Gastrocnemius medialis (tissue), 4 donors: ENCODE measurements at regions not wholly inside any gene's neighbourhood (a gene's known extent, or its start where the extent isn't known, plus 50 kb on each side); places are given as distances from the start of the nearest gene placed in this dataset.

Experiments
- POLR2A ChIP-seq, 2 donors: fragments of 450-650 bp; IDR thresholded peaks; one replicate each; pipeline ENCODE4 v1.6.1; 2017; ENCODE audit warnings: antibody characterized with exemption in 2 of 2, mild to moderate bottlenecking in 2 of 2, moderate library complexity in 2 of 2
- TF ChIP-seq, protein P1 (sequence below), 5 experiments: fragments of 450-650 bp in 3 of 5; fragments of 200-600 bp in 2 of 5; sonication (generic) in 2 of 5; IDR thresholded peaks in 4 of 5; conservative IDR thresholded peaks in 1 of 5; 1 replicate in 4 of 5; 2 replicates in 1 of 5; pipeline ENCODE4 v1.5.1; 2016 to 2019; ENCODE audit warnings: antibody characterized with exemption in 5 of 5, mild to moderate bottlenecking in 3 of 5, moderate library complexity in 3 of 5

DNA sequence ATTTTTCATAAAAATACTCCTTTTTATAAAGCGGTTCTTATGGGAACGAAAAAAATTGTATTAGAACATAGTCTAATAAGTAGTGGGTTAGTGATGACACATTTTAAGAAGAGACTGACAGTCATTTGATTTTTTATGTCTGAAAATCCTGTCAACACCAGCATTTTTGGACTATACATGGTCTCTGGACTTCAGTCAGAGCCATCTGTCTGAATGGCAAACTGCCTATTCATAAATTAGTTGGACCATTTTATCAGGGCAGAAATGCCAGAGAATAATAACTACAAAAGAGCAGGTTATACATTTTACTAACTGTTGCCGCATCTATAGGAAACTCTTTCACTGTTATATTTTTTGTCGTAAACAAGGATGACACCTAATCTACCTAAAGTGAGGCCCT, 437.6 kb downstream of the ZNF804A start:
- TF ChIP-seq, protein P1, sequence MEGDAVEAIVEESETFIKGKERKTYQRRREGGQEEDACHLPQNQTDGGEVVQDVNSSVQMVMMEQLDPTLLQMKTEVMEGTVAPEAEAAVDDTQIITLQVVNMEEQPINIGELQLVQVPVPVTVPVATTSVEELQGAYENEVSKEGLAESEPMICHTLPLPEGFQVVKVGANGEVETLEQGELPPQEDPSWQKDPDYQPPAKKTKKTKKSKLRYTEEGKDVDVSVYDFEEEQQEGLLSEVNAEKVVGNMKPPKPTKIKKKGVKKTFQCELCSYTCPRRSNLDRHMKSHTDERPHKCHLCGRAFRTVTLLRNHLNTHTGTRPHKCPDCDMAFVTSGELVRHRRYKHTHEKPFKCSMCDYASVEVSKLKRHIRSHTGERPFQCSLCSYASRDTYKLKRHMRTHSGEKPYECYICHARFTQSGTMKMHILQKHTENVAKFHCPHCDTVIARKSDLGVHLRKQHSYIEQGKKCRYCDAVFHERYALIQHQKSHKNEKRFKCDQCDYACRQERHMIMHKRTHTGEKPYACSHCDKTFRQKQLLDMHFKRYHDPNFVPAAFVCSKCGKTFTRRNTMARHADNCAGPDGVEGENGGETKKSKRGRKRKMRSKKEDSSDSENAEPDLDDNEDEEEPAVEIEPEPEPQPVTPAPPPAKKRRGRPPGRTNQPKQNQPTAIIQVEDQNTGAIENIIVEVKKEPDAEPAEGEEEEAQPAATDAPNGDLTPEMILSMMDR (IDR thresholded peaks at IDR 0.05 in 4 of 5, conservative IDR thresholded peaks at IDR 0.05 in 1 of 5): no peak
- no peak for TF ChIP-seq POLR2A (IDR thresholded peaks at IDR 0.05)
